ENCODE measurements at regions not wholly inside any gene's neighbourhood (a gene's known extent, or its start where the extent isn't known, plus 50 kb on each side); places are given as distances from the start of the nearest gene placed in this dataset.

DNA sequence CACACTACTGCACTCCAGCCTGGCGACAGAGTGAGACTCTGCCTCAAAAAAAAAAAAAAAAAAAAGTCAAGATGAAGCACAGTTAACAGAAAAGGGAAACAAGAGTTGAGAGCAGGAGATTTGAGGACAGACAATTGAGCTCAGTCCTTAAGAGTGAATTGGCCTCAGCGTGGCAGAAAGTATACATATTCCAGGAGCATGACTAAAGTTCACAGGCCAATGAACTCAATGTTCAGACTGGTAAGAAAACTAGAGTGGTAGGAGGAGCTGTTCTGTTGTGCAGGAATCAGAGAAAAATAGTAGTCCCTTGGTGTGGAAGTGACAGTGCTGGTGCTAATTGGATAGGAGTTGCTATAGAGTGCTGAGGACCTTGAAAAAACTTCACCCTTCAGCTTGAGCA is 60.0 kb downstream of the NRN1 start:
- no peak for DNase-seq (ENCODE audit: low read depth)

GRCh38 chr6:5946181-5946580 is 60.5 kb downstream of the NRN1 start:
- no peak for DNase-seq (ENCODE audit: low read depth)

DNA sequence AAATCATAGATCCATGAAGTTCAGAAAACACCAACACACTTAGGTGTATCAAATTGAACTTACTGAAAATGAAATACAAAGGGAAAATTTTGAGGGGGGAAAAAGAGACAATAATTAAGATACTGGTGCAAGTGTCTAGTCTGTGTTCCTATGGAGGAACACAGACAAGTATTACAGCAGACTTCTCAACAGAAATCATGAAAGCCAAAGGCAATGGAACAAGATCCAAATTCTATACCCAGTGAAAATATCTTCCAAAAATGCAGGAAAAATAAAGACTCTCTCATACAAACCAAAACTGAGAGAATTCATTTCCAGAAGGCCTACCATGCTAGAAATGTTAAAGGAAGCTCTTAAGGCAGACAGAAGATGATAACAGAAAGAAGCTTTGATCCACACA is 63.1 kb downstream of the NRN1 start:
- DNase-seq (ENCODE audit: low read depth), result no peak

- DNase-seq (ENCODE audit: low read depth), result no peak
Measured at GRCh38 chr6:5942591-5942990, 64.1 kb downstream of the NRN1 start.

GRCh38 chr6:5941188-5941587 is 65.5 kb downstream of the NRN1 start:
- DNase-seq (ENCODE audit: low read depth), result no peak

DNA sequence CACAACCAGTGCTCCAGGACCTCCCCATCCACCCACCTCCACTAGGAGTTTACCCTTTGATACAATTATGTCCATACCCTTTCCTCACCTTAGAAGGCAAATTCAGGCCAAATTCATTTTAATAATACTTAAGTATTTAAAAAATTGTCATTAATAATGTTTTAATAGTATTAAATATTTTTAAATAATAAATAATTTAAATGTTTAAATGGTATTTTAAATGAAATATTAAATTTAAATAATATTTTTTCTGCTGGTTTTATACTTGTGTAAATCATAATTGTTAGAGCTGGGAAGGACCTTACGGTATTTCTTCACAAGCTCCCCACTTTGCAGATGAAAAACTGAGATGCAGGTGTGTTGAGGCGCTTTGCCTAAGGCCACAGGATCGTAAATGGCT is 67.8 kb downstream of the NRN1 start:
- no peak for DNase-seq (ENCODE audit: low read depth)

DNA sequence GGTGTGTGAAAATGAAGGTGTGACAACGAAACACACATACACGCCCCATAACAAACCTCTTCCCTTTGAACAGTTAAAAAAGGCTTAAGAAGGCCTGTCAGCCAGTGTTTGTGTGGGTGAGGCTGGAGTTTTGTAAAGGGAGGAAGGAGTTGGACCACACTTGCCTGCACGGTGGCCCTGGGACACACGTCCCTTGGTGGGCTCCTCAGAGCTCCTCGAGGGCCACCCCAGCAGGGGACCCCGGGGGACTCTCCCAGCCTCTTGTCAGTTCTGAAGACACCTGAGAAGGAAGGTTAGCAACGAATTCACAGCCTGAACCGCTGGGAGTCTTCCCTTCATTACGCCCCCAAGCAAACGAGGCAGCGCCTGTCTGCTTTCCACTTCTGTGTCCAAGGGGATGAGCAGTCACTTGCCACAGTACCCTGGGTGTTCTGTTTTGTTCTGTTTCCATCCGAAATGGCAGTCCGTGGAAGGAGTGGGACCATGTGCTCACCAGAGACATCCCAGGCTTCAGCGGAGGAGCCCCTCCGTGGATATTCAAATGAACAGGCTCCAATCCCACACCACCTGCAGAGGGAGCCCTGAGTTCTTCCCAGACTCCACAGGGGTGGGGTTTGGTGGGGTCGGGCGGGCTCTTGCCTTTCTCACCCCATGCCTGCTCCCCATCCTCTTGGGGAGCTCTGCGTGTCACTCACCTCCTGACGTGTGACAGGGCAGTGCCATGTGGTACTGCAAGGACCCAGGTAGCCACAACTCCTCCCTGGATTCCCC is 68.6 kb downstream of the NRN1 start:
- no peak for DNase-seq (ENCODE audit: low read depth)

DNA sequence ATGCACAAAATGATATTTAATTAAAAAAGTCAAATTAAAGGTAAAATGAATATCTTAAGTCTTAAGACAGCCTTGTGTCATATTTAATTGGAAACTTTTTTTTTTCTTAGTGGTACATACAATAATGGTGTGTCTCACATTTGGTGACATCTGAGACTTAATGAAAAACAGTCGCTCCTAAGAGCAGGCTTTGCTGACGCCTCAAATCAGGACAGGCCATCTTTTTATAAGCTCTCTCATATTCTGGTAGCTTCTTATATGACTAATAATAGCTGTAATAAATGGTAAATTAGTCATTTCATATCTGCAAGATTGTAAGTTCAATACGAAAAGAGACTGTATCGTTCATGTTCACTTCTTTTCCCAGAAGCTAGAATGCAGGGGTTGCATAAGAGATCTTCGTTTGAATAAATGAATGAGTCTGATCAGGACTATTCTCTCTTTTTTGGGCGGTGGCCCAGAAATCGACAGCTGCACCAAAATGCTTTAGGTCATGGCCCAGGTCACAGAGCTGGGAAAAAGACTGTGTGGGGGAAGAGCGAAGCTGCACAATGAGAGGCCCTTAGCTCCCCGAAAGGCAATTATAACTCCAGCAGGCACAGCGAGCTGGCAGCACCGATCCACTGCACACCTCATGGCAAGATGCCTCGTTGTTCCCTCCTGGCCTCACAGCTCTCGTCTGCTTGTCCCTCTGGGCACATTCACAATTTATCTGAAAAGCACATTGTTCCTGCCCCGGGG is 69.4 kb downstream of the NRN1 start:
- no peak for DNase-seq (ENCODE audit: low read depth)

- DNase-seq (ENCODE audit: low read depth), result no peak
Measured at GRCh38 chr6:5936631-5937030, 70.1 kb downstream of the NRN1 start.

DNA sequence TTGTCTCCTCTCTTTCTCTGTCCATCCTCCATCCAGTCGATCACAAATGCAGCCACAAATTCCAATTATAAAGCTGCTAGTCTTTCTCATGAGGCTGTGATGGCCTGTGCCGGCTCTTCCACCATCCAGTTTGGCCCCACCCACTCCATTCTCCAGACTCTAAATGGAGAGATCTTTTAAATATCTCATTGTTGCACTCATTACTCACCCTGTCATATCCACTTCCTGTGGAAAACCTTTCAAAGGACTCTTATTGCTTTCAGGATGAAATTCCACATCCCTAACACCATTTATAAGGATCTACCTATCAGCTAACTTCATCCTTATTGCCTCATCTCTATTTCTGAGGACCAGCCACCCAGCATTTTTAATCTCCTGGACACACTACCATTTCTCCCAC is 70.6 kb downstream of the NRN1 start:
- DNase-seq (ENCODE audit: low read depth), result no peak

- no peak for DNase-seq (ENCODE audit: low read depth)
Measured at GRCh38 chr6:5930968-5931367, 75.8 kb downstream of the NRN1 start.

- DNase-seq (ENCODE audit: low read depth), result no peak
Measured at GRCh38 chr6:5930143-5930770, 76.5 kb downstream of the NRN1 start.

GRCh38 chr6:5923840-5924239 is 82.9 kb downstream of the NRN1 start:
- no peak for DNase-seq (ENCODE audit: low read depth)

- no peak for DNase-seq (ENCODE audit: low read depth)
Measured at GRCh38 chr6:5922230-5922629, 84.5 kb downstream of the NRN1 start.

DNA sequence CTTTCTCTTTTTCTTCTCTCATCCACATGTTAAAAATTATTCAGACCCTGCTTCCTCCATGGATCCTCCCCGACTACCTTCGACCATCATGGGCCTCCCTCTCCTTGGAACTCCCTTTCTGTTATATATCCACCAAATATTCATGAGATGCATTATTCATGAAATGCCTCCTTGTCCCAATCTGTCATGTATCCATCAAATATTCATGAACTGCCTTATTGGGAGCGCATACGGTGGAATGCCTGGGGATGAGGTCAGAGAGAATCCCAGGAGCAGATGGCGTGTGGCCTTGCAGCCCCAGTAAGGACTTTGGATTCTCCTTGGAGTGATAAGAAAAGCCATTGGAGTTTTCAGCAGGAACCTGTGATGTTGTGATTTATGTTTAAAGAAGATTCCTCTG is 97.0 kb downstream of the NRN1 start:
- DNase-seq (ENCODE audit: low read depth), result no peak

DNA sequence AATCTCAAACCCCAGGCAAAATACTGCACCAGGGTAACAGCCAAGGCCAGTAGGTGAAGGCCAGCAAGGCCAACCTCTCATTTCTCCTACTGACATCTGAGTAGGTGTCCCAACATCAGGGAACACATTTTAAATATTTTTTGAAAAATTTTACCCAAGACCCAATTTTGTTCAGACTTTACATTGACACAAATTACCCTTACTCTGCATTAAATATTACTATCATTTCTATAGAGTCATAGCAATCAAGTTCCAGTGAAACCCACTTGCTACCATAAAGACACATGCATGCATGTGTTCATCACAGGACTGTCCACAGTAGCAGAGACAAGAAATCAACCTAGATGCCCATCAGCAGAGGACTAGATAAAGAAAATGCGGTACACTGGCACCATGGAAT is 99.9 kb downstream of the NRN1 start:
- no peak for DNase-seq (ENCODE audit: low read depth)

DNA sequence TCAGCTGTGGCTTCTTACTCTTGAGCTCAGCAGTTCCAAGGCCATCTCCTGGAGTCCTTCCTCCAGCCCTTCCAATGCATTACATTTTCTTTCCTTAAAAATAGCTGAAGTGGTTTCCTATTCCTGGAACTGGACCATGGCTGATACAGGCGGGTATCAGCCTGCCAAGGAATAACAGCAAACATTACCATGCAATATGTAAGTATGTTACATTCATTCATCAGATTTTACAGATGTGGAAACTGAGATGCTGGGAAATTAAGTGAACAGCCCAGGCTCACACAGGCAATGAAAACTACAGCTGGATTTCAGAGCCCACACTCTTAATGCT is 100.4 kb downstream of the NRN1 start:
- DNase-seq (ENCODE audit: low read depth), result no peak

DNA sequence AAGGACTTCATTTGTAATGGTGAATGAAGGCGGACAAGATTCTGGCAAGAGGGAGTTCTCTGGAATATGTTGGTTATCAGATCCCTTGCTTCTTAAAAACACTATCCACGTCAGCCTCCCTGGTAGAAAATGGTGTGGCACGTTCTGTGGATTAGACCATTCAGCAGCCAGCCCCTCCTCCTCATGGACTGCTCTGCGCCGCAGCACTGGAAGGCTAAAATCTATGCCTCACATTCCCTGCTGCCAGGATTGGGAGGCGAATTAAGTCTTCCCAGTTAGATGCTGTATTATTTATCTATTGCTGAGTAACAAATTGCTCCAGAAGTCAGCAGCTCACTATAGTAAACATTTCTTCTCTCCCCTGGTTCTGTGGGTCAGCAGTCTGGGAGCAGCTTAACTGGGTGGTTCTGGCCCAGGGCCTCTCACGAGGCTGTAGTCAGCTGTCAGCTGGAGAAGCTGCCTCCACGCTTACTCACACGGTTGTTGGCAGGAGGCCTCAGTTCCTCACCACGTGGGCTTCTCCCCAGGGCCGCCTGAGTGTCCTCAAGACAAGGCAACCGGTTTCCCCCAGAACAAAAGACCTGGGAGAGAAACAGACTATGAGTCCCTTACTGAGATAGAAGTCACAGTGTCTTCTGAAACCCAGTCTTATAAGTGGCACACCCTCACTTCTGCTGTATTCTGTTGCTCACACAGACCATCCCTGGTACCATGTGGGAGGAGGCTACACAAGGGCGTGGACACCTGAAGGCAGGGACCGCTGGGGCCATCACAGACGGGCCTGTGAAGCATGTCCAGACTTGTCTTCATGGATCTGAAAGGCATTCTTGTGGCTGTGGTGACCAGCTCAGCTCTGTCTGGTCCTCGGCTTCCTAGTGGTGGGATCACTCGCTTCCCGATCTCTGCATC is 101.0 kb downstream of the NRN1 start:
- no peak for DNase-seq (ENCODE audit: low read depth)

DNA sequence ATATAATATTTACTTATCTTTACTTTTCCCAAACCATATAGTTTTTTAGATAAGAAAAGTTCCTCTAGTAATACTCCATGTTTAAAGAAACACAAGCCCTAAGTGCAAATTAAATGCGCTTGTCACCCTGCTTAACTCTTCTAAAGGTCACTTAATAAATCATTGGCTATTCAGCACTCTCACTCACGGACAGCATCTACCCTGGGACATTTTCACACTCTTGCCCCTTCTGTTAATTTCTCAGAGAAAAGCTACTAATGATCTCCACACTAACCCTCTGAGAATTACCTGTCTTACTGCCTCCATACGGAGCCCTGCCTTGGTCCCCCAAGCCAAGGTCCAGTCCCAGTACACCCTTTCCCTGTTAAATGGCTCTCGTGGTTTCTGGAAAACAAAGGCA is 102.2 kb downstream of the NRN1 start:
- no peak for DNase-seq (ENCODE audit: low read depth)

DNA sequence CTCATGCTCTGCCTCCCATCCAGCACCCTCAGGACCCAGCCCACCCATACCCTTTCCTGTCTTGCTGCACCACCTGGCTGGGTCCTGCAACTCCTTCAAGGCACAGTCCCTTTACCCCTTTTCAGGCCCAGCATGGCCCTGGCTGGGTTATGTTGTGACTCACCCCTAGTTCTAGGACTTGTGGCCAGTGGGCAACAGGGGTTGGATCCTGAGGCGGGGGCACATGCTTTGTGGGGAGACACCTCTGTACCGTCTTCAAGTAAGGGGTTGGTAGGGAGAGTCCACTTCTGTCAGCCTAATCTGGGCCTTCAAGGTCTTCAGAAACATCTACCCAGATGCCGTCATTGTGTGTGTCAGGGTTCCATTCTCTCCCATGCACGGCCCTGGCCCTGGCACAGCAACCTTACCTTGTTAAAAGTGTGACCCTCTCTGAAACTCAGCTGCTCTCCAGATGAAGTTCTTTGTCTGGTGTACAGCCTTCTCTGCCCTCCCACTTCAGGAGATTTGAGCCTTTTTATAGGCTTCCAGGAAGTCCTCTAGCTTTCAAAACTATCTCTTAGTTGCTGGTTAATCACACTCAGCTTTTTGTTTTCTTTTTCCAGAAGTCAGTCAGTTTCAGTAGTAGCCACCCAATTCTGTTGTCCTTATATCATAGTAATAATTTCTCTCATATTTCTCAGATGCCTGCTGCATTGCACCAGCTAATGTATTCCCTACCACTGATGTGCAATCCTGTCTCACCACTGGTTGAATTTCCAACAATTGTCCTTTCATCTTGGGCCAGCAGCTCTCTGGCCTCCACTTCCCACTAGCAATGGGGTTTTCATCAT is 107.3 kb downstream of the NRN1 start:
- DNase-seq (ENCODE audit: low read depth), result no peak

- DNase-seq (ENCODE audit: low read depth), result no peak
Measured at GRCh38 chr6:5898563-5898962, 108.2 kb downstream of the NRN1 start.

DNA sequence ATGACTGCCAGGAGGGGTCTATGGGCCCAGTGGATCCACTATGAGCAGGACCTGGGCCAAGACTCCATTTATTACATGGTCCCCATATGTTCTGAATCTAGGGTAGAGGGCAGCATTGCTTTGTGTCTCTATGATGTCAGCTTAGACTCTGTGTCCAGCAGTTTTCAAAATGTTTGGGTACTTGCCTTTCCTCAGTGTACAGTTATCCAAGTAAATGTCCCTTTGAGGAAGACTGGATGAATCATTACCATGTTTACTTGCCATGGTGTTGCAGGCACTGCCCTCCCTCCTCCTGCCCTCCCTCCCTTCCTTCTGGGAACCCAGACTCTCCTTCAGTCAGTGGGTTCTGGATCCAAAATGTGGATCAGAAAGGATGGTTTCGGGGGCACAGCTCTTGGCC is 108.6 kb downstream of the NRN1 start:
- DNase-seq (ENCODE audit: low read depth), result no peak

All from activated gamma-delta T cell treated with anti-CD3 and anti-CD28 coated beads, Interleukin-2, amount 50 U/mL, for 16 hours (primary cell).